ENCODE measurements at regions not wholly inside any gene's neighbourhood (a gene's known extent, or its start where the extent isn't known, plus 50 kb on each side); places are given as distances from the start of the nearest gene placed in this dataset.
"Not testable (repeated sequence)": the region's sequence is repeated elsewhere in the genome, so short reads cannot be mapped to it uniquely, and the experiment has no call there.

GRCh38 chr5:18292146-18292545, 657.9 kb downstream of the TAF11L14 start:
- intact Hi-C loops (cut with micrococcal nuclease): no loop called here
- Mint-ChIP-seq H3K4me1 (ENCODE audit: low read depth) (no peaks in the 10 kb centered on the region), H3K27ac (no peak overlapping the region), H3K27me3 (ENCODE audit: low read depth) (no peaks in the 10 kb centered on the region), H3K9me3 (peaks cover 6% of the 10 kb centered on the region), H3K36me3 (ENCODE audit: low read depth) (no peaks in the 10 kb centered on the region), H3K4me3 (ENCODE audit: low read depth) (no peak overlapping the region)
- DNase-seq (ENCODE audit: low spot score): no peak

GRCh38 chr5:18295696-18296095, 661.4 kb downstream of the TAF11L14 start:
- DNase-seq (ENCODE audit: low spot score); intact Hi-C loops (cut with micrococcal nuclease); H3K36me3 Mint-ChIP-seq (ENCODE audit: low read depth); H3K4me1 Mint-ChIP-seq (ENCODE audit: low read depth); H3K4me3 Mint-ChIP-seq (ENCODE audit: low read depth); H3K27ac Mint-ChIP-seq; H3K27me3 Mint-ChIP-seq (ENCODE audit: low read depth); H3K9me3 Mint-ChIP-seq: not testable (repeated sequence)

GRCh38 chr5:18299166-18299565, 664.9 kb downstream of the TAF11L14 start:
- intact Hi-C loops (cut with micrococcal nuclease): no loop called here
- Mint-ChIP-seq H3K9me3 (peaks cover 6% of the 10 kb centered on the region), H3K27ac (no peak overlapping the region), H3K4me1 (ENCODE audit: low read depth) (no peaks in the 10 kb centered on the region), H3K27me3 (ENCODE audit: low read depth) (no peaks in the 10 kb centered on the region), H3K4me3 (ENCODE audit: low read depth) (no peak overlapping the region), H3K36me3 (ENCODE audit: low read depth) (no peaks in the 10 kb centered on the region)
- DNase-seq (ENCODE audit: low spot score): no peak

GRCh38 chr5:18305288-18305924, 671.1 kb downstream of the TAF11L14 start:
- no peak for DNase-seq (ENCODE audit: low spot score)
- no peaks in the 10 kb centered on the region for H3K27me3 Mint-ChIP-seq (ENCODE audit: low read depth)
- no peaks in the 10 kb centered on the region for H3K36me3 Mint-ChIP-seq (ENCODE audit: low read depth)
- intact Hi-C loops (cut with micrococcal nuclease): no loop called here
- H3K9me3 Mint-ChIP-seq: no peaks in the 10 kb centered on the region
- no peak overlapping the region for H3K27ac Mint-ChIP-seq
- H3K4me1 Mint-ChIP-seq (ENCODE audit: low read depth): no peaks in the 10 kb centered on the region
- no peak overlapping the region for H3K4me3 Mint-ChIP-seq (ENCODE audit: low read depth)

GRCh38 chr5:18311266-18311665, 677.0 kb downstream of the TAF11L14 start:
- no peaks in the 10 kb centered on the region for H3K27me3 Mint-ChIP-seq (ENCODE audit: low read depth)
- intact Hi-C loops (cut with micrococcal nuclease): no loop called here
- H3K4me1 Mint-ChIP-seq (ENCODE audit: low read depth): no peaks in the 10 kb centered on the region
- H3K4me3 Mint-ChIP-seq (ENCODE audit: low read depth): no peak overlapping the region
- no peak overlapping the region for H3K27ac Mint-ChIP-seq
- no peak for DNase-seq (ENCODE audit: low spot score)
- no peaks in the 10 kb centered on the region for H3K9me3 Mint-ChIP-seq
- H3K36me3 Mint-ChIP-seq (ENCODE audit: low read depth): no peaks in the 10 kb centered on the region

- no peaks in the 10 kb centered on the region for H3K27me3 Mint-ChIP-seq (ENCODE audit: low read depth)
- no peaks in the 10 kb centered on the region for H3K4me1 Mint-ChIP-seq (ENCODE audit: low read depth)
- H3K9me3 Mint-ChIP-seq: no peaks in the 10 kb centered on the region
- no peak overlapping the region for H3K27ac Mint-ChIP-seq
- intact Hi-C loops (cut with micrococcal nuclease): no loop called here
- H3K4me3 Mint-ChIP-seq (ENCODE audit: low read depth): no peak overlapping the region
- H3K36me3 Mint-ChIP-seq (ENCODE audit: low read depth): no peaks in the 10 kb centered on the region
- no peak for DNase-seq (ENCODE audit: low spot score)
These were observed 677.8 kb downstream of the TAF11L14 start for GRCh38 chr5:18312016-18312415.

GRCh38 chr5:18314192-18314778, 680.0 kb downstream of the TAF11L14 start:
- intact Hi-C loops (cut with micrococcal nuclease): loop anchor here (1.0 kb wide), 1 partner anchor 1098 kb away; no protein-coding TSS in a partner anchor
- no peaks in the 10 kb centered on the region for H3K9me3 Mint-ChIP-seq
- no peak overlapping the region for H3K4me3 Mint-ChIP-seq (ENCODE audit: low read depth)
- H3K4me1 Mint-ChIP-seq (ENCODE audit: low read depth): no peaks in the 10 kb centered on the region
- H3K27me3 Mint-ChIP-seq (ENCODE audit: low read depth): no peaks in the 10 kb centered on the region
- no peak for DNase-seq (ENCODE audit: low spot score)
- H3K27ac Mint-ChIP-seq: no peak overlapping the region
- no peaks in the 10 kb centered on the region for H3K36me3 Mint-ChIP-seq (ENCODE audit: low read depth)

- no peaks in the 10 kb centered on the region for H3K27me3 Mint-ChIP-seq (ENCODE audit: low read depth)
- intact Hi-C loops (cut with micrococcal nuclease): no loop called here
- no peak overlapping the region for H3K4me3 Mint-ChIP-seq (ENCODE audit: low read depth)
- no peaks in the 10 kb centered on the region for H3K36me3 Mint-ChIP-seq (ENCODE audit: low read depth)
- DNase-seq (ENCODE audit: low spot score): no peak
- no peaks in the 10 kb centered on the region for H3K9me3 Mint-ChIP-seq
- H3K4me1 Mint-ChIP-seq (ENCODE audit: low read depth): no peaks in the 10 kb centered on the region
- no peak overlapping the region for H3K27ac Mint-ChIP-seq
These were observed 687.1 kb downstream of the TAF11L14 start for GRCh38 chr5:18321262-18321942.

- Mint-ChIP-seq H3K27ac (no peak overlapping the region), H3K4me1 (ENCODE audit: low read depth) (no peaks in the 10 kb centered on the region), H3K27me3 (ENCODE audit: low read depth) (no peaks in the 10 kb centered on the region), H3K36me3 (ENCODE audit: low read depth) (no peaks in the 10 kb centered on the region), H3K4me3 (ENCODE audit: low read depth) (no peak overlapping the region), H3K9me3 (no peaks in the 10 kb centered on the region)
- DNase-seq (ENCODE audit: low spot score): no peak
- intact Hi-C loops (cut with micrococcal nuclease): no loop called here
These were observed 689.6 kb downstream of the TAF11L14 start for GRCh38 chr5:18323891-18324290.

GRCh38 chr5:18325431-18325830, 691.2 kb downstream of the TAF11L14 start:
- no peaks in the 10 kb centered on the region for H3K27me3 Mint-ChIP-seq (ENCODE audit: low read depth)
- H3K4me1 Mint-ChIP-seq (ENCODE audit: low read depth): no peaks in the 10 kb centered on the region
- no peak overlapping the region for H3K4me3 Mint-ChIP-seq (ENCODE audit: low read depth)
- no peak overlapping the region for H3K27ac Mint-ChIP-seq
- no peaks in the 10 kb centered on the region for H3K36me3 Mint-ChIP-seq (ENCODE audit: low read depth)
- intact Hi-C loops (cut with micrococcal nuclease): no loop called here
- DNase-seq (ENCODE audit: low spot score): no peak
- H3K9me3 Mint-ChIP-seq: no peaks in the 10 kb centered on the region

- H3K4me1 Mint-ChIP-seq (ENCODE audit: low read depth): no peaks in the 10 kb centered on the region
- H3K9me3 Mint-ChIP-seq: no peaks in the 10 kb centered on the region
- H3K27me3 Mint-ChIP-seq (ENCODE audit: low read depth): no peaks in the 10 kb centered on the region
- no peaks in the 10 kb centered on the region for H3K36me3 Mint-ChIP-seq (ENCODE audit: low read depth)
- intact Hi-C loops (cut with micrococcal nuclease): no loop called here
- H3K4me3 Mint-ChIP-seq (ENCODE audit: low read depth): no peak overlapping the region
- DNase-seq (ENCODE audit: low spot score): no peak
- H3K27ac Mint-ChIP-seq: no peak overlapping the region
These were observed 695.1 kb downstream of the TAF11L14 start for GRCh38 chr5:18329328-18329727.

- no peak overlapping the region for H3K27ac Mint-ChIP-seq
- DNase-seq (ENCODE audit: low spot score): no peak
- intact Hi-C loops (cut with micrococcal nuclease): no loop called here
- H3K36me3 Mint-ChIP-seq (ENCODE audit: low read depth): no peaks in the 10 kb centered on the region
- H3K27me3 Mint-ChIP-seq (ENCODE audit: low read depth): no peaks in the 10 kb centered on the region
- H3K4me3 Mint-ChIP-seq (ENCODE audit: low read depth): no peak overlapping the region
- H3K4me1 Mint-ChIP-seq (ENCODE audit: low read depth): no peaks in the 10 kb centered on the region
- peaks cover 3% of the 10 kb centered on the region for H3K9me3 Mint-ChIP-seq
These were observed 699.6 kb downstream of the TAF11L14 start for GRCh38 chr5:18333841-18334240.

GRCh38 chr5:18334949-18335348, 700.7 kb downstream of the TAF11L14 start:
- no peak for DNase-seq (ENCODE audit: low spot score)
- Mint-ChIP-seq H3K36me3 (ENCODE audit: low read depth) (no peaks in the 10 kb centered on the region), H3K27ac (no peak overlapping the region), H3K27me3 (ENCODE audit: low read depth) (no peaks in the 10 kb centered on the region), H3K9me3 (peaks cover 3% of the 10 kb centered on the region), H3K4me1 (ENCODE audit: low read depth) (no peaks in the 10 kb centered on the region), H3K4me3 (ENCODE audit: low read depth) (no peak overlapping the region)
- intact Hi-C loops (cut with micrococcal nuclease): no loop called here

Data from activated T-helper 2 cell treated with anti-CD3 and anti-CD28 coated beads, Interferon-gamma antibody, Interleukin-2, Interleukin-4, amounts not matched to agents 10 μg/mL and 5 μg/mL and 100 μg/mL, durations not matched to agents 14 hours and 24 hours and 36 hours (primary cell).